Common myeloid progenitor, CD34-positive (primary cell): ENCODE measurements at regions not wholly inside any gene's neighbourhood (a gene's known extent, or its start where the extent isn't known, plus 50 kb on each side); places are given as distances from the start of the nearest gene placed in this dataset.

ENCODE experiments used
- CTCF ChIA-PET: fragments of 350-600 bp; sonication (Branson Sonifier 250); formaldehyde crosslinking; loops from one replicate; lab custom pipeline; 2021; ENCODE audit warnings: antibody characterized with exemption; lab: Charles Lee
- POLR2A ChIA-PET: fragments of 350-600 bp; sonication (Branson Sonifier 250); formaldehyde crosslinking; loops from one replicate; lab custom pipeline; 2021; ENCODE audit warnings: antibody characterized with exemption; lab: Charles Lee
- DNase-seq, 3 donors: peaks; one replicate each; pipeline versions ENCODE4 v3.0.0 to v3.0.0-alpha.2; 2013
- H3K27ac ChIP-seq, 2 experiments: 1 replicate in 1 of 2; 2 replicates in 1 of 2; pipeline ENCODE4 v1.7.0; 2013; ENCODE audit warnings: inconsistent platforms in 2 of 2, low read length in 2 of 2, mild to moderate bottlenecking in 2 of 2, low read depth in 1 of 2, moderate library complexity in 1 of 2; ENCODE audit not compliant: severe bottlenecking in 2 of 2, insufficient read depth in 1 of 2, poor library complexity in 1 of 2
- H3K27me3 ChIP-seq, 5 experiments: replicated peaks in 2 of 5; 1 replicate in 3 of 5; 2 replicates in 2 of 5; pipeline versions ENCODE4 v1.6.1 to v1.7.0; 2013; ENCODE audit warnings: low read length in 4 of 5, mild to moderate bottlenecking in 2 of 5, moderate library complexity in 2 of 5, inconsistent platforms in 1 of 5; ENCODE audit not compliant: insufficient read depth in 5 of 5, control insufficient read depth in 4 of 5
- H3K36me3 ChIP-seq, 4 experiments: 1 replicate in 2 of 4; 2 replicates in 2 of 4; pipeline versions ENCODE4 v1.6.1 to v1.7.0; 2013; ENCODE audit warnings: low read length in 3 of 4, control low read depth in 1 of 4, mild to moderate bottlenecking in 1 of 4; ENCODE audit not compliant: control insufficient read depth in 4 of 4, insufficient read depth in 4 of 4
- H3K4me1 ChIP-seq, 4 experiments: 1 replicate in 3 of 4; 2 replicates in 1 of 4; pipeline versions ENCODE4 v1.6.1 to v1.7.1; 2013; ENCODE audit warnings: low read length in 3 of 4, mild to moderate bottlenecking in 3 of 4, control low read depth in 1 of 4, inconsistent platforms in 1 of 4, moderate library complexity in 1 of 4; ENCODE audit not compliant: control insufficient read depth in 4 of 4, insufficient read depth in 4 of 4; ENCODE audit errors: control extremely low read depth in 1 of 4
- H3K4me3 ChIP-seq, 7 experiments: 1 replicate in 4 of 7; 2 replicates in 3 of 7; pipeline versions ENCODE4 v1.5.1 to v1.7.0; 2013; ENCODE audit warnings: mild to moderate bottlenecking in 7 of 7, low read length in 6 of 7, moderate library complexity in 6 of 7, inconsistent platforms in 2 of 7, low read depth in 2 of 7, control low read depth in 1 of 7; ENCODE audit not compliant: insufficient read depth in 4 of 7, control insufficient read depth in 1 of 7; ENCODE audit errors: extremely low read depth in 1 of 7
- H3K9me3 ChIP-seq, 5 experiments: 1 replicate in 4 of 5; 2 replicates in 1 of 5; pipeline versions ENCODE4 v1.6.1 to v1.7.1; 2013; ENCODE audit warnings: low read length in 4 of 5, mild to moderate bottlenecking in 2 of 5, inconsistent platforms in 1 of 5, low read depth in 1 of 5, moderate library complexity in 1 of 5; ENCODE audit not compliant: control insufficient read depth in 4 of 5, insufficient read depth in 2 of 5; ENCODE audit errors: control extremely low read depth in 1 of 5
- WGBS: methylation state at CpG from one replicate; pipeline ENCODE4 v1.1.5; 2013; ENCODE audit not compliant: insufficient coverage; 5-methylcytosine and 5-hydroxymethylcytosine counted together

DNA sequence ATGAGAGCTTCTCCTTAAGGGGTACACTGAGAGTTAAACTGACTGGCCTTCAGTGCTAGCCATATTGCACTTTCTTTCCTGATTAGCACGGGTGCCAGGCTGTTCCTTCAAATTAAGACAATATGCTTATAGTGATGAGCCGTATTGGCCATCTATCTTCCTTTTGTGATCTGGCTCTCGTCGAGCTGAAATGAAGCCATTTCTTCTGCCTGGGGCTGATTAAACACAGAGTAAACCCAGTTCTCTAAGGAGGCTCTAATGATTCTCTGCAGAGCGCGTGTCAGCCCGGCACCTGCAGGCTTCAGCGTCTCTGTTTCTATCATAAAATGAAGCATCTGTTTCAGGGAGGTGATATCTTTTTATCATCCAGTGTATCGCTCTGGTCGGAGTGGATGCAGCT lies 107.5 kb upstream of the NR2F2 start:
- no peak overlapping the region for H3K4me3 ChIP-seq

DNA sequence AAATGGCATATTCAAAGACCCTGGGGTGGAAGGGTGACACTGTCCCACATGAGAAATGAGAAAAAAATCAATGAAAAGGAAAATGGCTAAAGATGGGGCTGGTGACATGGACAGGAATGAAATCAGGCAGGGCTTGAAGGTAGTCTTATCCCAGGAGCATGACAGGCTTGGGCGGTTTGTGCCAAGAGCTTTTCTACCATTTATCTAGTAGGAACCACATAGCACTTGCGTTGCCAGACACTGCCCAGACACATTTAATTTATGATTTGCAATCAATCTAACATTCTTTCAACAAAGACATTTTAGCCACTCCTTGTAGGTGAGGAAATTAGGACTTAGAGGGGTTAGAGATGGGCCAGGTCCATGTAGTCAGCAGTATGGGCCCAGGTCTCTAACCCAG lies 106.6 kb upstream of the NR2F2 start:
- 100% methylated on average over 1 of the region's 2 CpGs for WGBS
- ChIA-PET POLR2A (no interaction called here), CTCF (no interaction called here)
- no peaks in the 10 kb centered on the region for H3K9me3 ChIP-seq
- no peaks in the 10 kb centered on the region for H3K4me1 ChIP-seq
- H3K4me3 ChIP-seq: no peak overlapping the region
- DNase-seq: no peak
- peaks cover 0 to 8% (median 0%) of the 10 kb centered on the region in 5 experiments for H3K27me3 ChIP-seq
- no peaks in the 10 kb centered on the region for H3K36me3 ChIP-seq
- H3K27ac ChIP-seq: no peak overlapping the region

More for the DNA sequence above, 107.5 kb upstream of the NR2F2 start:
- WGBS: 56% methylated on average over 10 of the region's 10 CpGs
- Histone ChIP-seq H3K27me3 (peaks cover 0 to 5% (median 0%) of the 10 kb centered on the region in 5 experiments), H3K36me3 (no peaks in the 10 kb centered on the region), H3K4me1 (no peaks in the 10 kb centered on the region), H3K27ac (no peak overlapping the region), H3K9me3 (no peaks in the 10 kb centered on the region)
- POLR2A ChIA-PET: no interaction called here
- DNase-seq: no peak
- CTCF ChIA-PET: no interaction called here

DNA sequence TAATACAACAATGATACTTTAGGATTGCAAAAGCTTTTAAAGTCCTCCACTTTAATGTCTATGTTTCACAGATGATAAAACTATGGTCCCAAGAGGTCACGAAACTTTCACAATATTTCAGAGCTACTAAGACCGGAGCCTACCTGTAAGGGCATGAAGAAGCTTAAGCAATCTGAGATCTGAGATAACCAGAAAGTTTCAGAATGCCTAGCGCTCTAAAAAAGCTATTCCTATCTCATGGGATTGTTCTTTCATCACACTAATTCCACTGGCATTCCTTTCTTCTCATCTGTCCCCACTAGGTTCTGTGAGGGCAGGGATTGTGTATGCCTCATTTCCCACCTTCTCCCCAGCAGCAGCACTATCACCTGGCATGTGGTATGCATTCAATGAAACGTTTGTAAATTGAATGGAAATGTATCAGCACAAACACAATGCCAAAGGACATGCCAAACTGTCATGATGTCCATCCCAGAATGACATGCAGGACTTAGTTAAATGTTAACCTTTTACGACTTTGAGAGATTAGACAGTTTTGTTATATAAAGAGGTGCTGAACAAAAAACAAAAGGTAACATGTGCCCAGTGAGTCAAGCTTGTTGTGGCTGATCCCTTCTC lies 104.7 kb upstream of the NR2F2 start:
- peaks cover 0 to 7% (median 0%) of the 10 kb centered on the region in 5 experiments for H3K27me3 ChIP-seq
- no peaks in the 10 kb centered on the region for H3K36me3 ChIP-seq
- DNase-seq: no peak
- ChIA-PET CTCF (no interaction called here), POLR2A (no interaction called here)
- no peaks in the 10 kb centered on the region for H3K9me3 ChIP-seq
- H3K27ac ChIP-seq: no peak overlapping the region
- H3K4me3 ChIP-seq: no peak overlapping the region
- no peaks in the 10 kb centered on the region for H3K4me1 ChIP-seq
- 100% methylated on average over 1 of the region's 5 CpGs for WGBS

DNA sequence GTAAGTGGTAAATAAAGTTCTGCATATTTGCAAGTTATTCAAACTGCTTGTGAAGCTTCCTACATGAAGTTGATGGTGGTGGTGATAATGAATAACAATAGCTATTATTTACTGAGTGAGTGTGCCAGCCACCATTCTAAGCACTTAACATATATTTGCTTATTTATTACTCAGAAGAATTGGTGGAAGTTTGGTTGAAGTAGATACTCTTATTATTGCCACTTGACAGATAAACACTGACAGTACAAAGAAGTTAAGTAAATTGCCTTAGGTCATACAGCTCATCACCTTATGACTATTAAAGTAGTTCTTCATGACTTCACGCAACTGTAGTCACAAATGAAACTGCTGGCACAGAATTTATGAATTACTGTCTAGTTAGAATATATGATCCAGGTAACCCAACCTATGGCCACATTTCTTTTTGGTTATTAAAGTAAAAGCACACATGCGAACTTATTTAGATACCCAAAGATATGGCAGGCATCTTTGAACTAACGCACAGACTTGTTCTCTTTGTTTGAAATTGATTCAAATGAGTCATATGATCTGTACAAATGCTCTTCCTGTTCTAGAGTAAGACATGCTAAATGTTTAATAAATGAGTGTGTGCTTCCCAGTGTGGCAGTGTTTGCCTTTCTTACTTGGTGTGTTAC lies 99.8 kb upstream of the NR2F2 start:
- Histone ChIP-seq H3K4me1 (no peaks in the 10 kb centered on the region), H3K27ac (no peak overlapping the region), H3K27me3 (peaks cover 0 to 5% (median 0%) of the 10 kb centered on the region in 5 experiments), H3K36me3 (no peaks in the 10 kb centered on the region), H3K9me3 (no peaks in the 10 kb centered on the region), H3K4me3 (no peak overlapping the region)
- no peak for DNase-seq
- ChIA-PET CTCF (no interaction called here), POLR2A (no interaction called here)
- WGBS: 100% methylated on average over 1 of the region's 3 CpGs

DNA sequence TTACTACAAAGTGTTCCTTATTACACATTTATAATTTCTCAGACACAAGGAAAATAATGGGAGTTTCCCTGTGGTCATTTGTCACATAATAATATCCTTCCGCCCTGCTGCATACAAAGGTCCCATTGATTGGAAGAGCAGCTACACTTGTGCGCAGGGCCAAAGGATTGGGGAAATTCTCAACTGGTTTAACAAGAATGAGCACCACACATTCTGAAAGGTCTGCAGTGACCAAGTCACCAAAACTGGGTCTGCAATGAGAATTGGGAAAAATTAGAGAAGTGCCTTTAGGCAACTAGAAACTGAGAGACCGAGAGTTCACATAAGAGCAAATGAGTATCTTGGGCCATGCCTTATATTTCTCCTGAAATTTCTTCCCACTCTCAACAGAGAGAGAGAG lies 98.2 kb upstream of the NR2F2 start:
- no peaks in the 10 kb centered on the region for H3K9me3 ChIP-seq
- 100% methylated on average over 3 of the region's 3 CpGs for WGBS
- no peak for DNase-seq
- no peak overlapping the region for H3K4me3 ChIP-seq
- no peaks in the 10 kb centered on the region for H3K4me1 ChIP-seq
- no peak overlapping the region for H3K27ac ChIP-seq
- peaks cover 0 to 5% (median 0%) of the 10 kb centered on the region in 5 experiments for H3K27me3 ChIP-seq
- CTCF ChIA-PET: no interaction called here
- POLR2A ChIA-PET: no interaction called here
- H3K36me3 ChIP-seq: no peaks in the 10 kb centered on the region

DNA sequence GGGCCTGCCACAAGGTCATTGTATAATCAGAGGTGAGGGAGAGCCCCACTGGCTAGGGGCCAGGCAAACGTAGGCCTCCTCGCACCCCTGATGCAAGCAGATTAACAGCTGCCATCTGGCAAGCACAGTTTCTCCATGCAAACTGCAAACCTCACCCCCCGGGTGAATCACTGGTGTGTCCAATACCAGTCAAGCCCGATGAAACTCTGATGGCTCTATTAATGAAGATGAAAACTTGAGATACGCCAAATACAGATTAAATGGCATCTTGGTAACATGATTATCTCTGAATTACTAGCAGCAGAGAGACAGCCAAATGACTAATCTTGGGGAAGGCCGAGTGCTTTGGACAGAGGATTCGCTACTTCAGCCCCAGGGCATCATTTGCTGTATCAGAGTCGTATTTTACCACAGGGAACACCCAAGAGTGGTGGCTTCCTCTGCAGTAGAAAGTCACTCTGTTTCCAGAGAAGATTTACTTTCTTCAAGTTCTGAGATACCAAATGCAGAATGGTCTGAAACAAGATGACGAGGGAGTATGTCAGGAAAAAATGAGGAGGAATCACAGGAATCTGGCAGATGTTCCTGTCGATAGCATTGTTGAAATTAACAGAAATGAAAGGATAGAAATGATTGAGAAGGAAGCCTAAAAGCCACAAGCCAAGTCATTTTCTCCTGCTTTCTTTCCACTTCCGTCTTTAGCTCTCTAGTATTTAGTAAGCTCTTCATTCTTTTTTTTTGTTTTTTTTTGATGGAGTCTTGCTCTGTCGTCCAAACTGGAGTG lies 96.2 kb upstream of the NR2F2 start:
- H3K4me1 ChIP-seq: no peaks in the 10 kb centered on the region
- ChIA-PET CTCF (no interaction called here), POLR2A (interaction anchor here (0.7 kb wide), 1 partner anchor 1015 kb away, joined by 5 read pairs; no protein-coding TSS in a partner anchor)
- no peak overlapping the region for H3K27ac ChIP-seq
- H3K36me3 ChIP-seq: no peaks in the 10 kb centered on the region
- no peak for DNase-seq
- no peak overlapping the region for H3K4me3 ChIP-seq
- 84% methylated on average over 9 of the region's 12 CpGs for WGBS
- no peaks in the 10 kb centered on the region for H3K9me3 ChIP-seq
- H3K27me3 ChIP-seq: peaks cover 0 to 1% (median 0%) of the 10 kb centered on the region in 5 experiments

DNA sequence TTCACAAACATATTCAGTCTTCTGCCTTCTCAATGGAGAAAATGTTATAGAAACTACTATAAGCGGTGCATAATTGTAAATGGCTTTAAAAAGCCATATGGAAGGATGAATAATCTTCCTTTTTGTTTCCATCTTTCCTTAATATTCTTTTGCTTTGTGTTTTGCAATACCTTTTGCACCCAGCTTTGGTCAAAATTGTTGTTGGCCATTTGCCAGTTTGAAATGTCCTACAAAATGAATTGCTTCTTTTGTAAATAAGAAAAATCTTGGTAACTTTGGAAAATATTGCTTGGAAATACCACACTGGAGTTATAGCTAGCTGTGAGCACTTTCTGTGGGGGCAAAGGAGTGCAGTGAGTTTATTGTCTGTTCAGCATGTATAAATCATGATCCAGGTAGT lies 93.5 kb upstream of the NR2F2 start:
- Histone ChIP-seq H3K9me3 (no peaks in the 10 kb centered on the region), H3K4me1 (no peaks in the 10 kb centered on the region), H3K36me3 (no peaks in the 10 kb centered on the region), H3K27me3 (peaks cover 0 to 1% (median 0%) of the 10 kb centered on the region in 5 experiments), H3K4me3 (no peak overlapping the region), H3K27ac (no peak overlapping the region)
- POLR2A ChIA-PET: no interaction called here
- no CpG with 5 or more reads among the region's 1 CpG for WGBS
- CTCF ChIA-PET: no interaction called here
- no peak for DNase-seq
